ENCODE measurements at regions not wholly inside any gene's neighbourhood (a gene's known extent, or its start where the extent isn't known, plus 50 kb on each side); places are given as distances from the start of the nearest gene placed in this dataset.

GRCh38 chr13:74450964-74451363 is 316.8 kb upstream of the KLF12 start:
- DNase-seq, result no peak

- no peak for DNase-seq
These were observed 316.3 kb upstream of the KLF12 start for GRCh38 chr13:74450525-74450845.

GRCh38 chr13:74449811-74450524 is 315.8 kb upstream of the KLF12 start:
- DNase-seq, result no peak

- DNase-seq, result no peak
These were observed 310.8 kb upstream of the KLF12 start for GRCh38 chr13:74444864-74445479.

- DNase-seq, result no peak
These were observed 310.0 kb upstream of the KLF12 start for GRCh38 chr13:74444161-74444571.

- no peak for DNase-seq
These were observed 309.4 kb upstream of the KLF12 start for GRCh38 chr13:74443631-74444030.

- no peak for DNase-seq
These were observed 308.5 kb upstream of the KLF12 start for GRCh38 chr13:74442751-74443150.

- no peak for DNase-seq
These were observed 304.7 kb upstream of the KLF12 start for GRCh38 chr13:74438901-74439300.

- no peak for DNase-seq
These were observed 300.6 kb upstream of the KLF12 start for GRCh38 chr13:74434782-74435181.

- no peak for DNase-seq
These were observed 290.3 kb upstream of the KLF12 start for GRCh38 chr13:74424455-74424854.

GRCh38 chr13:74423434-74423833 is 289.2 kb upstream of the KLF12 start:
- DNase-seq, result peak; percentile 50

GRCh38 chr13:74414458-74414857 is 280.3 kb upstream of the KLF12 start:
- no peak for DNase-seq

- no peak for DNase-seq
These were observed 279.3 kb upstream of the KLF12 start for GRCh38 chr13:74413482-74413881.

- no peak for DNase-seq
These were observed 275.3 kb upstream of the KLF12 start for GRCh38 chr13:74409551-74409950.

GRCh38 chr13:74406420-74406819 is 272.2 kb upstream of the KLF12 start:
- DNase-seq, result no peak

- no peak for DNase-seq
These were observed 264.4 kb upstream of the KLF12 start for GRCh38 chr13:74398599-74398998.

- peak; percentile 54 for DNase-seq
These were observed 254.9 kb upstream of the KLF12 start for GRCh38 chr13:74389056-74389455.

- DNase-seq, result no peak
These were observed 254.4 kb upstream of the KLF12 start for GRCh38 chr13:74388626-74389025.

GRCh38 chr13:74372511-74372910 is 238.3 kb upstream of the KLF12 start:
- DNase-seq, result no peak

GRCh38 chr13:74367193-74367592 is 233.0 kb upstream of the KLF12 start:
- DNase-seq, result no peak

- no peak for DNase-seq
These were observed 227.1 kb upstream of the KLF12 start for GRCh38 chr13:74361274-74361673.

GRCh38 chr13:74346960-74347359 is 212.8 kb upstream of the KLF12 start:
- no peak for DNase-seq

- no peak for DNase-seq
These were observed 204.1 kb upstream of the KLF12 start for GRCh38 chr13:74338341-74338740.

- DNase-seq, result no peak
These were observed 202.3 kb upstream of the KLF12 start for GRCh38 chr13:74336546-74336945.

- no peak for DNase-seq
These were observed 201.2 kb upstream of the KLF12 start for GRCh38 chr13:74335370-74335769.
